Vagina (tissue), 2 donors: ENCODE measurements at regions not wholly inside any gene's neighbourhood (a gene's known extent, or its start where the extent isn't known, plus 50 kb on each side); places are given as distances from the start of the nearest gene placed in this dataset.

Experiments
- POLR2AphosphoS5 ChIP-seq, 2 donors: sonication (generic); formaldehyde crosslinking; IDR thresholded peaks; one replicate each; pipeline ENCODE4 v1.9.0; 2017; ENCODE audit warnings: antibody characterized with exemption in 2 of 2, mild to moderate bottlenecking in 2 of 2, low read depth in 1 of 2; ENCODE audit not compliant: insufficient read depth in 1 of 2
- TF ChIP-seq, protein P1 (sequence below), 3 experiments: fragments of 450-650 bp in 2 of 3; fragments of 200-600 bp in 1 of 3; sonication (generic) in 1 of 3; IDR thresholded peaks; one replicate each; pipeline ENCODE4 v1.5.1; 2017 to 2019; ENCODE audit warnings: antibody characterized with exemption in 3 of 3, mild to moderate bottlenecking in 2 of 3, moderate library complexity in 2 of 3

DNA sequence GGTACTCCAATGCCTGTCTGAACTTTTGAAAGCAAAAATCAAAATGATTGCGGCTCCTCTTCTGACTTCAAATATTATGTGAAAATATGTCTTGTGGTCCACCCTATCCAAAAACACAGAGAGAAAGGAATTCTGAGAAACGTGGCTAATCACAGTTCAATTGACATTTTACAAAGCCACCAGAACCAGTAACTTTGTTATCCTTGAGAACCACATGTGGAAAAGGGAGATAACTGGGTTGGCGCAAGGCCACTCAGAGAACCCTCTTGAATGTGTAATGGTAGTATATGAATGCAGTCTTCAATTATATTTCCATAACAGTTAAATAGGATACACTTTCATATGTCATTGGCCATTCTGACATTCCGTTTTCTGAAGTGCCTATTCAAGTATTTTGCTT, 1030.0 kb upstream of the TMPRSS15 start:
- TF ChIP-seq, protein P1, sequence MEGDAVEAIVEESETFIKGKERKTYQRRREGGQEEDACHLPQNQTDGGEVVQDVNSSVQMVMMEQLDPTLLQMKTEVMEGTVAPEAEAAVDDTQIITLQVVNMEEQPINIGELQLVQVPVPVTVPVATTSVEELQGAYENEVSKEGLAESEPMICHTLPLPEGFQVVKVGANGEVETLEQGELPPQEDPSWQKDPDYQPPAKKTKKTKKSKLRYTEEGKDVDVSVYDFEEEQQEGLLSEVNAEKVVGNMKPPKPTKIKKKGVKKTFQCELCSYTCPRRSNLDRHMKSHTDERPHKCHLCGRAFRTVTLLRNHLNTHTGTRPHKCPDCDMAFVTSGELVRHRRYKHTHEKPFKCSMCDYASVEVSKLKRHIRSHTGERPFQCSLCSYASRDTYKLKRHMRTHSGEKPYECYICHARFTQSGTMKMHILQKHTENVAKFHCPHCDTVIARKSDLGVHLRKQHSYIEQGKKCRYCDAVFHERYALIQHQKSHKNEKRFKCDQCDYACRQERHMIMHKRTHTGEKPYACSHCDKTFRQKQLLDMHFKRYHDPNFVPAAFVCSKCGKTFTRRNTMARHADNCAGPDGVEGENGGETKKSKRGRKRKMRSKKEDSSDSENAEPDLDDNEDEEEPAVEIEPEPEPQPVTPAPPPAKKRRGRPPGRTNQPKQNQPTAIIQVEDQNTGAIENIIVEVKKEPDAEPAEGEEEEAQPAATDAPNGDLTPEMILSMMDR (IDR thresholded peaks at IDR 0.05) = no peak
- TF ChIP-seq POLR2AphosphoS5 (IDR thresholded peaks at IDR 0.05; ENCODE audit: insufficient read depth in 1 of 2, low read depth in 1 of 2) = no peak
